ENCODE measurements at regions not wholly inside any gene's neighbourhood (a gene's known extent, or its start where the extent isn't known, plus 50 kb on each side); places are given as distances from the start of the nearest gene placed in this dataset.
"Not testable (repeated sequence)": the region's sequence is repeated elsewhere in the genome, so short reads cannot be mapped to it uniquely, and the experiment has no call there.

GRCh38 chr14:98223106-98223505 is 1048.9 kb downstream of the BCL11B start:
- H3K4me1 Mint-ChIP-seq: no peaks in the 10 kb centered on the region
- H3K27me3 Mint-ChIP-seq (ENCODE audit: low read depth): no peaks in the 10 kb centered on the region
- H3K9me3 Mint-ChIP-seq: peaks cover 11% of the 10 kb centered on the region; the same call in 1 of the 2 replicates
- ATAC-seq (no peak), DNase-seq (ENCODE audit: low spot score) (no peak)
- H3K4me3 Mint-ChIP-seq: no peak overlapping the region
- CTCF ChIA-PET: no interaction called here
- POLR2A ChIA-PET: no interaction called here
- TF ChIP-seq STAT6 (CRISPR knock-in tag; conservative IDR thresholded peaks at IDR 0.05; ENCODE audit: low read depth): no peak
- no peak for TF ChIP-seq FOXJ3 (CRISPR knock-in tag; IDR thresholded peaks at IDR 0.05; ENCODE audit: borderline replicate concordance)
- TF ChIP-seq E2F4 (CRISPR knock-in tag; IDR thresholded peaks at IDR 0.05; ENCODE audit: borderline replicate concordance, low read depth): no peak
- TF ChIP-seq GTF2I (CRISPR knock-in tag; conservative IDR thresholded peaks at IDR 0.05): no peak
- TF ChIP-seq JAZF1 (CRISPR knock-in tag; IDR thresholded peaks at IDR 0.05): no peak
- no peak for TF ChIP-seq ZNF121 (CRISPR knock-in tag; IDR thresholded peaks at IDR 0.05)
- TF ChIP-seq ZNF532 (CRISPR knock-in tag; IDR thresholded peaks at IDR 0.05; ENCODE audit: borderline replicate concordance): no peak
- TF ChIP-seq AR (CRISPR knock-in tag; IDR thresholded peaks at IDR 0.05): no peak
- TF ChIP-seq ATF1 (CRISPR knock-in tag; IDR thresholded peaks at IDR 0.05): no peak
- no peak for TF ChIP-seq NR2C2 (CRISPR knock-in tag; IDR thresholded peaks at IDR 0.05)
- H3K36me3 Mint-ChIP-seq: no peaks in the 10 kb centered on the region
- no peak overlapping the region for H3K27ac Mint-ChIP-seq

GRCh38 chr14:98223710-98224109 is 1048.3 kb downstream of the BCL11B start:
- POLR2A ChIA-PET; H3K4me3 Mint-ChIP-seq; H3K36me3 Mint-ChIP-seq; H3K4me1 Mint-ChIP-seq; ATAC-seq; DNase-seq (ENCODE audit: low spot score); H3K27me3 Mint-ChIP-seq (ENCODE audit: low read depth); CTCF ChIA-PET; H3K27ac Mint-ChIP-seq: not testable (repeated sequence)
- peaks cover 11% of the 10 kb centered on the region; the same call in 1 of the 2 replicates for H3K9me3 Mint-ChIP-seq

- Mint-ChIP-seq H3K4me1 (no peaks in the 10 kb centered on the region), H3K36me3 (no peaks in the 10 kb centered on the region), H3K9me3 (peaks cover 11% of the 10 kb centered on the region; the same call in 1 of the 2 replicates), H3K27ac (no peak overlapping the region), H3K27me3 (ENCODE audit: low read depth) (no peaks in the 10 kb centered on the region), H3K4me3 (no peak overlapping the region)
- POLR2A ChIA-PET: interaction anchor here (0.6 kb wide), 1 partner anchor 204 kb away, joined by 3 read pairs; no protein-coding TSS in a partner anchor
- ATAC-seq (no peak), DNase-seq (ENCODE audit: low spot score) (no peak)
- CTCF ChIA-PET: interaction anchor here (0.7 kb wide), 1 partner anchor 994 kb away, joined by 3 read pairs; no protein-coding TSS in a partner anchor
- TF ChIP-seq ZNF532 (CRISPR knock-in tag; IDR thresholded peaks at IDR 0.05; ENCODE audit: borderline replicate concordance): no peak
- TF ChIP-seq E2F5 (CRISPR knock-in tag; IDR thresholded peaks at IDR 0.05): no peak
- TF ChIP-seq CTCF (IDR thresholded peaks at IDR 0.05): no peak
- no peak for TF ChIP-seq FOXJ3 (CRISPR knock-in tag; IDR thresholded peaks at IDR 0.05; ENCODE audit: borderline replicate concordance)
These were observed 1045.6 kb downstream of the BCL11B start for GRCh38 chr14:98226411-98226810.

Measured in WTC11 (cell line).